ENCODE measurements at regions not wholly inside any gene's neighbourhood (a gene's known extent, or its start where the extent isn't known, plus 50 kb on each side); places are given as distances from the start of the nearest gene placed in this dataset.

- Histone ChIP-seq H3K27ac (ENCODE audit: low read depth) (no peak overlapping the region), H3K79me2 (replicated peaks; ENCODE audit: insufficient read depth) (no peaks in the 10 kb centered on the region), H3K4me1 (ENCODE audit: insufficient read depth) (no peaks in the 10 kb centered on the region), H2AFZ (no peak overlapping the region), H3F3A (replicated peaks; ENCODE audit: low read depth) (no peaks in the 10 kb centered on the region), H4K20me1 (replicated peaks; ENCODE audit: insufficient read depth) (no peaks in the 10 kb centered on the region), H3K27me3 (ENCODE audit: insufficient read depth) (no peaks in the 10 kb centered on the region), H3K9me2 (ENCODE audit: insufficient read depth) (no peaks in the 10 kb centered on the region), H3K4me2 (no peak overlapping the region), H3K36me3 (ENCODE audit: insufficient read depth) (no peaks in the 10 kb centered on the region), H3K4me3 (no peak overlapping the region)
- H3K36me3 Mint-ChIP-seq (ENCODE audit: low read depth) = no peaks in the 10 kb centered on the region
- H3K4me1 Mint-ChIP-seq = peaks cover 20% of the 10 kb centered on the region; the same call in 2 of the 3 replicates
- TF ChIP-seq NANOG (IDR thresholded peaks at IDR 0.05; ENCODE audit: borderline replicate concordance) (no peak), EZH2phosphoT487 (IDR thresholded peaks at IDR 0.05; ENCODE audit: unreplicated experiment) (no peak), STAT1 (IDR thresholded peaks at IDR 0.05; ENCODE audit: unreplicated experiment) (no peak), CREB1 (CRISPR knock-in tag; IDR thresholded peaks at IDR 0.05; ENCODE audit: low read depth) (no peak), ETS1 (IDR thresholded peaks at IDR 0.05) (no peak), EZH2 (IDR thresholded peaks at IDR 0.05; ENCODE audit: low read depth, unreplicated experiment) (no peak), ZNF331 (CRISPR knock-in tag; IDR thresholded peaks at IDR 0.05; ENCODE audit: low read depth) (no peak), POLR2AphosphoS5 (IDR thresholded peaks at IDR 0.05; ENCODE audit: low read depth) (no peak), REST (IDR thresholded peaks at IDR 0.05; ENCODE audit: unreplicated experiment) (no peak), ZNF114 (CRISPR knock-in tag; IDR thresholded peaks at IDR 0.05) (no peak), JUNB (IDR thresholded peaks at IDR 0.05; ENCODE audit: unreplicated experiment) (no peak), ZNF462 (CRISPR knock-in tag; IDR thresholded peaks at IDR 0.05) (no peak), CTCF (conservative IDR thresholded peaks at IDR 0.05; ENCODE audit: low read depth in 2 of 2) (no peak)
- H3K27me3 Mint-ChIP-seq (ENCODE audit: insufficient read depth, low read depth, poor library complexity) = peaks cover 2% of the 10 kb centered on the region
- no peak overlapping the region for H3K27ac Mint-ChIP-seq
- no peaks in the 10 kb centered on the region for H3K9me3 Mint-ChIP-seq
- H3K4me3 Mint-ChIP-seq = no peak overlapping the region
- ATAC-seq (no peak), DNase-seq (ENCODE audit: low spot score) (no peak)
Observed at GRCh38 chr15:35209838-35210237, 124.7 kb upstream of the NANOGP8 start.
